Keratinocyte (primary cell): ENCODE measurements at regions not wholly inside any gene's neighbourhood (a gene's known extent, or its start where the extent isn't known, plus 50 kb on each side); places are given as distances from the start of the nearest gene placed in this dataset.

Source experiments
- DNase-seq: peaks from one replicate; pipeline ENCODE4 v3.0.0-alpha.2; 2011; ENCODE audit warnings: low read depth, missing footprints, low spot score
- FAIRE-seq: peaks from 2 replicates; lab custom pipeline; 2011; peaks lifted over from hg19 to GRCh38; lab: Jason Lieb, UNC
- H2AFZ ChIP-seq: 2 replicates; pipeline ENCODE4 v1.6.0; 2012; ENCODE audit warnings: low read length, control low read depth, inconsistent platforms; ENCODE audit not compliant: control insufficient read depth
- H3K27ac ChIP-seq: 2 replicates; pipeline ENCODE4 v1.5.1; 2011; ENCODE audit warnings: low read length; ENCODE audit not compliant: control insufficient read depth, insufficient read depth
- H3K27me3 ChIP-seq: 3 replicates; pipeline ENCODE4 v1.6.0; 2011; ENCODE audit warnings: low read length; ENCODE audit not compliant: control insufficient read depth, insufficient read depth; ENCODE audit errors: extremely low read depth
- H3K36me3 ChIP-seq, 2 experiments: 2 replicates in 1 of 2; 3 replicates in 1 of 2; pipeline ENCODE4 v1.5.1; 2011; ENCODE audit warnings: low read length in 2 of 2, mild to moderate bottlenecking in 1 of 2; ENCODE audit not compliant: control insufficient read depth in 2 of 2, insufficient read depth in 2 of 2; ENCODE audit errors: extremely low read depth in 1 of 2
- H3K4me1 ChIP-seq: 3 replicates; pipeline ENCODE4 v1.5.1; 2011; ENCODE audit warnings: low read length; ENCODE audit not compliant: control insufficient read depth, insufficient read depth; ENCODE audit errors: extremely low read depth
- H3K4me2 ChIP-seq: 3 replicates; pipeline ENCODE4 v1.6.0; 2011; ENCODE audit warnings: low read depth, low read length; ENCODE audit not compliant: control insufficient read depth, insufficient read depth; ENCODE audit errors: extremely low read depth
- H3K4me3 ChIP-seq, 3 experiments: fragments of 200-600 bp in 1 of 3; sonication (generic) in 1 of 3; 2 replicates in 2 of 3; 3 replicates in 1 of 3; pipeline ENCODE4 v1.5.1; 2011 to 2016; ENCODE audit warnings: low read length in 3 of 3, mild to moderate bottlenecking in 3 of 3, control low read depth in 2 of 3, inconsistent platforms in 1 of 3, low read depth in 1 of 3, mixed read lengths in 1 of 3, mixed run types in 1 of 3, moderate library complexity in 1 of 3; ENCODE audit not compliant: control insufficient read depth in 2 of 3, insufficient read depth in 2 of 3; ENCODE audit errors: extremely low read depth in 1 of 3
- H3K79me2 ChIP-seq: 2 replicates; pipeline ENCODE4 v1.6.0; 2012; ENCODE audit warnings: low read length; ENCODE audit not compliant: control insufficient read depth, insufficient read depth
- H3K9ac ChIP-seq: 3 replicates; pipeline ENCODE4 v1.6.0; 2011; ENCODE audit warnings: low read length; ENCODE audit not compliant: control insufficient read depth, insufficient read depth; ENCODE audit errors: extremely low read depth
- H3K9me1 ChIP-seq: 3 replicates; pipeline ENCODE4 v1.6.0; 2011; ENCODE audit warnings: low read length; ENCODE audit not compliant: control insufficient read depth, insufficient read depth; ENCODE audit errors: extremely low read depth
- H3K9me3 ChIP-seq: 2 replicates; pipeline ENCODE4 v1.5.1; 2012; ENCODE audit warnings: low read depth, low read length; ENCODE audit not compliant: control insufficient read depth
- H4K20me1 ChIP-seq: 3 replicates; pipeline ENCODE4 v1.6.0; 2011; ENCODE audit warnings: low read length; ENCODE audit not compliant: control insufficient read depth, insufficient read depth; ENCODE audit errors: extremely low read depth
- CTCF ChIP-seq, 3 experiments: IDR thresholded peaks in 1 of 3; conservative IDR thresholded peaks in 1 of 3; optimal IDR thresholded peaks in 1 of 3; 2 replicates in 2 of 3; 3 replicates in 1 of 3; pipeline versions ENCODE3 to v1.5.1; 2011; ENCODE audit warnings: low read length in 3 of 3, mild to moderate bottlenecking in 3 of 3, moderate library complexity in 2 of 3, control low read depth in 1 of 3, inconsistent platforms in 1 of 3; ENCODE audit not compliant: insufficient read depth in 2 of 3; ENCODE audit errors: extremely low read depth in 1 of 3
- EZH2 ChIP-seq: IDR thresholded peaks from one replicate; pipeline ENCODE4 v1.6.1; 2012; ENCODE audit warnings: inconsistent platforms, mild to moderate bottlenecking, low read length, moderate library complexity
- dilution Hi-C: fragments of 300-500 bp; cut with MboI; formaldehyde crosslinking; loops from one replicate; pipeline ENCODE4 v1.7.0; 2020; ENCODE audit warnings: low sequenced_read_pairs; ENCODE audit not compliant: extremely low pct_ligation_motif_present

- Histone ChIP-seq H3K9ac (no peak overlapping the region), H2AFZ (no peak overlapping the region), H4K20me1 (no peaks in the 10 kb centered on the region), H3K4me1 (peaks cover 56% of the 10 kb centered on the region), H3K9me3 (no peaks in the 10 kb centered on the region), H3K27ac (no peak overlapping the region), H3K9me1 (no peaks in the 10 kb centered on the region), H3K4me3 (no peak overlapping the region), H3K4me2 (no peak overlapping the region), H3K36me3 (no peaks in the 10 kb centered on the region), H3K79me2 (no peaks in the 10 kb centered on the region), H3K27me3 (no peaks in the 10 kb centered on the region)
- TF ChIP-seq CTCF (optimal IDR thresholded peaks at IDR 0.05 in 1 of 3, IDR thresholded peaks at IDR 0.05 in 1 of 3, conservative IDR thresholded peaks at IDR 0.05 in 1 of 3; ENCODE audit: extremely low read depth in 1 of 3, insufficient read depth in 2 of 3, low read length in 3 of 3) (no peak), EZH2 (no peak)
- DNase-seq (no peak), FAIRE-seq (peak; percentile 20)
- dilution Hi-C loops = no loop called here
Observed at GRCh38 chr6:113358063-113358583, 499.0 kb upstream of the MARCKS start.

DNA sequence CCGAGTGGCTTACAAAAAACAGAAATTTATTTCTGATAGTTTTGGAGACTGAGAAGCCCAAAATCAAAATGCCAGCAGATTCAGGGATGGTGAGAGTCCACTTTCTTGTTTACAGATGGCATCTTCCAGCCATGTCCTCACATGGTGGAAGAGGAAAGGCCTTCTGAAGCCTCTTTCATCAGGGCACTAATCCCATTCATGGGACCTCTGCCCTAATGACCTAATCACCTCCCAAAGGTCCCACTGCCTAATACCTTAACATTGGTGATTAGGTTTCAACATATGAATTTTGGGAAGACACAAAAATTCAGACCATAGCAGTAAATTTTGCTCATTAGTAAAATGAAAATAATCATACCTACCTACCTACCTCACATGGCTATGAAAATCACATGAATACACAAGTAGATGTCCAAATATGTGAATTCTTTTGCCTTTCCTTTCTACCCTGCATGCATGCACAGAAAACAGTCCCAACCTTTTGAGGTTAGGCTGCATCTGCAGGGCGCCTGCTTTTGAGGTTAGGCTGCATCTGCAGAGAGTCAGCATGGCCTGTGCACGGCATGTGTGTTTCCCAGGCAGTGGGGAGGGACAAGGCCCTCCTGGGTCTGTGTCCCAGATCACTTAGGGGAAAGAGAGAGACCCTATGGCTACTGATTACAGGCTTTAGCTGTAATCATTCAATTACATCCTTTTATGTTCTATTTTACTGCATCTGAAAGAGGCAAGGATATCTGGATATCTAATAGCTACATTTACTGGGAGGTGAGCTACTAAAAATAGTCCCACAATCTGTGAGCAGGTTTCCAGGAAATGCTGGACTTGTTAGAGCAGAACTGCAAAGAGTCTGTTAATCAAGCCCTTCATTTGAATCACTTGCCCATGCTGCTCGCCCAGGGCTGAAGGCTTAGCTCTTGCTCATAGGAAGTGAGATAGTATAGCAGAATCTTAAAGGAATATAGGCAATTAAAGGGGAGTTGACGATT is 497.7 kb upstream of the MARCKS start:
- FAIRE-seq (peak; percentile 97), DNase-seq (no peak)
- no peak for TF ChIP-seq EZH2
- no peak for TF ChIP-seq CTCF (optimal IDR thresholded peaks at IDR 0.05 in 1 of 3, IDR thresholded peaks at IDR 0.05 in 1 of 3, conservative IDR thresholded peaks at IDR 0.05 in 1 of 3; ENCODE audit: extremely low read depth in 1 of 3, insufficient read depth in 2 of 3, low read length in 3 of 3)
- Histone ChIP-seq H3K79me2 (no peaks in the 10 kb centered on the region), H4K20me1 (no peaks in the 10 kb centered on the region), H3K9ac (peak overlapping the region; percentile 56), H3K9me3 (no peaks in the 10 kb centered on the region), H3K4me1 (peaks cover 62% of the 10 kb centered on the region), H3K36me3 (no peaks in the 10 kb centered on the region), H3K4me2 (peak overlapping the region; percentile 81), H2AFZ (peak overlapping the region; percentile 86), H3K27me3 (no peaks in the 10 kb centered on the region), H3K9me1 (no peaks in the 10 kb centered on the region), H3K27ac (peak overlapping the region; percentile 94), H3K4me3 (peak overlapping the region in 2 of 3 experiments; percentile 15 to 32)
- dilution Hi-C loops = no loop called here
